T-helper 1 cell treated with Interleukin-12 subunit alpha and Interleukin-12 subunit beta and Interleukin-4 antibody, amounts not matched to agents 30 μg/mL and 1 μg/mL, for 36 hours (primary cell): ENCODE measurements at regions not wholly inside any gene's neighbourhood (a gene's known extent, or its start where the extent isn't known, plus 50 kb on each side); places are given as distances from the start of the nearest gene placed in this dataset.
"Not testable (repeated sequence)": the region's sequence is repeated elsewhere in the genome, so short reads cannot be mapped to it uniquely, and the experiment has no call there.

Source experiments
- H3K27ac Mint-ChIP-seq: one replicate; pipeline ENCODE4 v1.8.0; 2021; ENCODE audit warnings: mild to moderate bottlenecking, mixed read lengths
- H3K27me3 Mint-ChIP-seq: one replicate; pipeline ENCODE4 v1.8.0; 2021; ENCODE audit warnings: low read depth, mixed read lengths
- H3K36me3 Mint-ChIP-seq: one replicate; pipeline ENCODE4 v1.8.0; 2021; ENCODE audit warnings: low read depth, mixed read lengths
- H3K4me1 Mint-ChIP-seq: one replicate; pipeline ENCODE4 v1.8.0; 2021; ENCODE audit warnings: low read depth, mixed read lengths
- H3K4me3 Mint-ChIP-seq: one replicate; pipeline ENCODE4 v1.8.0; 2021; ENCODE audit warnings: mild to moderate bottlenecking, moderate library complexity, mixed read lengths
- H3K9me3 Mint-ChIP-seq: one replicate; pipeline ENCODE4 v1.8.0; 2021; ENCODE audit warnings: mixed read lengths

DNA sequence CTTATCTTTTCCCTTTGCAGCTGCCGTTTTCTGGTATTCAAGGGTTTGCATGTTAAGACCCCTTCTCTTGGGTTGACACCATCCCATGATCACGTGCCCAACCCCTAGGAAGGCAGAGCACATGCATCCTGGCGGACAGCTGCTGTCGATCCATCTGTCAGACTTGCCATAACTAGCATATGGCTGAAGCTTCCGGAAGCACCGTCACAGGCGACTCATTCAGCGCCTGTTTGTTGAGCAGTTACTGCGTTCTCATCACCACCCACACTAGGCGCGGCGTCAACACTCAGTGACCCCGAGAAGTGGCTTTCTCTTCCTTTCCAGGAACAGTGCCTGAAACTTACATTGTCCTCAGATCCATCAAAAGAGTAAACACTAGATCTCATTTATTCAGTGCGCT, 93.6 kb downstream of the SOX1 start:
- Mint-ChIP-seq H3K9me3 (peaks cover 4% of the 10 kb centered on the region), H3K27ac (no peak overlapping the region), H3K4me3 (no peak overlapping the region), H3K36me3 (no peaks in the 10 kb centered on the region), H3K4me1 (no peaks in the 10 kb centered on the region), H3K27me3 (peaks cover 11% of the 10 kb centered on the region)

DNA sequence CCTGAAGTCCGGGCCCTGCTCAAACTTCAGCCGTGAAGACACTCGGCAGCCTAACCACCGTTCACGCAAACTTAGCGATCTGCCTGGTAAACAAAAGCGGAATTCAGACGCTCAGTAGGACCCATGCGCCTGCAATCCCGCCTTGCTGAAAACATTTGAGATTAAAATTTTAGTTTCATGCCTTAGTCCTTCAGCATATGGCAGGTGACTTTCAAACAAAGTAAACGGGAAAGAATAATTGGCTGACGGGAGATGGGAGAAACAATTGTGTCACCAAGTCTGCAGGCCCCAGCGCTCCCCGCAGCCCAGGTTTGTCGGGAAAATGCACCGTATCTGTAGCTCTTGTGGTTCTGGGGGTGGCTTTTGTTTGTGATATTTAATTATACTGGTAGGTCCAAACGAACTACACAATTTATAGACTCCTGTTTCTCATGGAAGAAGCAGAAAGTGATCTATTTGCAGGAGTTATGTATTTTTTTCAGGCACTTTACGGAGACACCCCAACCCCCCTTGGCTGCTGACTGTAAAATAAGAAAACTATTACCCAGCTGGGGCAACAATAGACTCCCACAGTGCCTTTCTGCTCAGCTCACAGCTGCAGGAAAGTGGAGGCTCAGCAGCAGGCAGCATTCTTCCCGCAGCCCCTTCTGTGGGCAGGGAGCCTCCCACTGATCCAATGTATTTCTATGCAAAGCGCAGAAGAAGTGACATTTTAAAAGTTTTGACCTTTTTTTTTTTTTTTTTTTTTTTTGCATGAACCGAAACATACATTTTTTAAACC, 94.8 kb downstream of the SOX1 start:
- H3K9me3 Mint-ChIP-seq = peaks cover 4% of the 10 kb centered on the region
- H3K36me3 Mint-ChIP-seq = no peaks in the 10 kb centered on the region
- H3K4me1 Mint-ChIP-seq = no peaks in the 10 kb centered on the region
- H3K27me3 Mint-ChIP-seq = peaks cover 11% of the 10 kb centered on the region
- H3K27ac Mint-ChIP-seq = no peak overlapping the region
- no peak overlapping the region for H3K4me3 Mint-ChIP-seq

DNA sequence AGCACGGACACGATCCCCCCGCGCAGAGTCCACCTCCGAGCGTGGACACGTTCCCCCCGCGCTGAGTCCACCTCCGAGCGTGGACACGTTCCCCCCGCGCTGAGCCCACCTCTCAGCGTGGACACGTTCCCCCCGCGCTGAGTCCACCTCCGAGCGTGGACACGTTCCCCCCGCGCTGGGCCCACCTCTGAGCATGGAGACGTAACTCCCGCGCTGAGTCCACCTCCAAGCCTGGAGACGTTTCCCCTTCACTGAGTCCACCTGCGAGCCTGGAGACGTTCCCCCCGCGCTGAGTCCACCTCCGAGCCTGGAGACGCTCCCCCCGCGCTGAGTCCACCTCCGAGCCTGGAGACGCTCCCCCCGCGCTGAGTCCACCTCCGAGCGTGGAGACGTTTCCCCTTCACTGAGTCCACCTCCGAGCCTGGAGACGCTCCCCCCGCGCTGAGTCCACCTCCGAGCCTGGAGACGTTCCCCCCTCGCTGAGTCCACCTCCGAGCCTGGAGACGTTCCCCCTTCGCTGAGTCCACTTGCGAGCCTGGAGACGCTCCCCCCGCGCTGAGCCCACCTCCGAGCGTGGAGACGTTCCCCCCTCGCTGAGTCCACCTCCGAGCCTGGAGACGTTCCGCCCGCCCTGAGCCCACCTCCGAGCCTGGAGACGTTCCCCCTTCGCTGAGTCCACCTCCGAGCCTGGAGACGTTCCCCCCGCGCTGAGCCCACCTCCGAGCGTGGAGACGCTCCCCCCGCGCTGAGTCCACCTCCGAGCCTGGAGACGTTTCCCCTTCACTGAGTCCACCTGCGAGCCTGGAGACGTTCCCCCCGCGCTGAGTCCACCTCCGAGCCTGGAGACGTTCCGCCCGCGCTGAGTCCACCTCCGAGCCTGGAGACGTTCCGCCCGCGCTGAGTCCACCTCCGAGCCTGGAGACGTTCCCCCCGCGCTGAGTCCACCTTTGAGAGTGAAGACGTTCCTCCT, 97.0 kb downstream of the SOX1 start:
- not testable (repeated sequence) for H3K4me3 Mint-ChIP-seq, H3K4me1 Mint-ChIP-seq, H3K27ac Mint-ChIP-seq, H3K9me3 Mint-ChIP-seq, H3K36me3 Mint-ChIP-seq
- peaks cover 11% of the 10 kb centered on the region for H3K27me3 Mint-ChIP-seq

DNA sequence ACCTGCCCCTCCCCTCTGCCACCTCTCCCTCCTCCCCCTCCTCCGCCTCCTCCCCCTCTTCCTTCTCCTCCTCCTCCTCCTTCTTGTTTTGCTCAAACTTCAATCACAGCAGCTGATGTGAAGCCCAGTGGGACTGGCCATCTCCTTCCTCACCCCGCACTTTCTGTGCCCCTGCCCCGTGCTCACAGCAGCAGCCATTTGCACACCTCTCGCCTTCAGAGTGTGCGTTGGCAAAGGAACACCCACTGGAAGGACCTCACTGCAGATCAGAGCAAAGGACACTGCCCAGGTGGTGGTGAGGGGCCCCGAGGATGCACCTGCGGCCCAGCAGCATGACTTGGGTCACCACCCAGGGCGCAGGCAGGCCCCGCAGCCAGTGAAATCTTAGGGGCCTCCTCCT, 98.8 kb downstream of the SOX1 start:
- Mint-ChIP-seq H3K36me3 (no peaks in the 10 kb centered on the region), H3K27me3 (peaks cover 11% of the 10 kb centered on the region), H3K4me3 (no peak overlapping the region), H3K9me3 (no peaks in the 10 kb centered on the region), H3K4me1 (no peaks in the 10 kb centered on the region), H3K27ac (no peak overlapping the region)

DNA sequence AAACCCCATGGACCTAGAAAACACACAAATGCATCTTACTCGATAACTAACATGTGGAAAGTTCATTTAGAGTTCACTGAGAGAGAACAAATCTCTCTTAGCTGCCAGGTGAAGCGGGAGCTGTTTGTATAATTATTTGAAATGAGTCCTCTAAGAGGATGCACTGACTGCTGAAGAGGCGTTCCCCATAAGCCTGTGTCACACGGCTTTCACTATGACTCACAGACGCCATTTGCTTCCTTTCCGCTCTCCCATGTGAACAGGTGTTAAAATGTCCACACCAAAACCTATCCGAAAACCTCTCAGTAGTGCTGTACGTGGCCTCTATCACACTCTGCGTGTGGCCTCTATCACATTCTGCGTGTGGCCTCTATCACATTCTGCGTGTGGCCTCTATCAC, 101.8 kb downstream of the SOX1 start:
- peaks cover 1% of the 10 kb centered on the region for H3K9me3 Mint-ChIP-seq
- H3K4me1 Mint-ChIP-seq = no peaks in the 10 kb centered on the region
- H3K27me3 Mint-ChIP-seq = no peaks in the 10 kb centered on the region
- no peak overlapping the region for H3K4me3 Mint-ChIP-seq
- H3K27ac Mint-ChIP-seq = no peak overlapping the region
- no peaks in the 10 kb centered on the region for H3K36me3 Mint-ChIP-seq

DNA sequence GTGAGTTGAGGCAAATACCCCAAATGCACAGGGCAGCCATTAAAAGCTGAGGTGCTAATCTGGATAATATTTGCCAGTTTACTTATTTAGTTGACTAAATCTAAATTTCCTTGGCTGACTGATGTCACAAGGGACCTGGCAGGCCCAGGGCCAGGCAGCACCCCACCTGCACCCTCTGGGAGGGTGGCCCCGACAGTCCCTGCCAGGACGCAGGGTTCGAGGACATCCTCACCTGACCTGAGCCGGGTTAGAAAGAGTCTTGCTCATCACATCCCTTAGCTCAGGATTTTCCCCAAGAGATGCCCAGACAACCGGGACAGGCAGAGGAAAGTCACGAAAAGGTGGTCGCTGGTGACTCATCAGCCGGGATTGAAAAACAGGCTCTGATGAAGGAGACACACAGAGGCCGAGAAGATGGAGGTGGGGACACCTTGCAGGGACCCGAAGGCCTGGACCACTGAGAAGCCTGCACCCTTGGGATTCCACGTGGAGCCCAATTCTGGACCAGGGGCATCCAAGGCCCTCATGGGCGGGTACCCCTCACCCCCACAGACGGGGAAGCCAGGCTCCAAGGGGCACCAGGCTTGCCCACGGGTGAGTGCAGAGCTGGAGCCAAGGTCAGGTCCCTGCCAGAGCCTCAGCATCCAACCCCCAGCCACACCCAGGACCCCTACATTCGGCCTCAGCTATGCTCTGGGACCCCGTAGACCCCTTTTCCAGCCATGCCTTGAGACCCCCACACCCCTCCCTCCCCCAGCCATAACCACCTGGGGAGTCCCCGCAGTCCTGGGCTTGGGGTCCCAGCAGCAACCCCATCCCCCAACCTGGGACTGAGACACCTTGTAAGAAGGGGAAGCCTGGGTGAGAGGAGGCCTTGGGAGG, 103.2 kb downstream of the SOX1 start:
- Mint-ChIP-seq H3K9me3 (peaks cover 8% of the 10 kb centered on the region), H3K36me3 (no peaks in the 10 kb centered on the region), H3K27ac (no peak overlapping the region), H3K4me3 (no peak overlapping the region), H3K4me1 (no peaks in the 10 kb centered on the region), H3K27me3 (no peaks in the 10 kb centered on the region)

DNA sequence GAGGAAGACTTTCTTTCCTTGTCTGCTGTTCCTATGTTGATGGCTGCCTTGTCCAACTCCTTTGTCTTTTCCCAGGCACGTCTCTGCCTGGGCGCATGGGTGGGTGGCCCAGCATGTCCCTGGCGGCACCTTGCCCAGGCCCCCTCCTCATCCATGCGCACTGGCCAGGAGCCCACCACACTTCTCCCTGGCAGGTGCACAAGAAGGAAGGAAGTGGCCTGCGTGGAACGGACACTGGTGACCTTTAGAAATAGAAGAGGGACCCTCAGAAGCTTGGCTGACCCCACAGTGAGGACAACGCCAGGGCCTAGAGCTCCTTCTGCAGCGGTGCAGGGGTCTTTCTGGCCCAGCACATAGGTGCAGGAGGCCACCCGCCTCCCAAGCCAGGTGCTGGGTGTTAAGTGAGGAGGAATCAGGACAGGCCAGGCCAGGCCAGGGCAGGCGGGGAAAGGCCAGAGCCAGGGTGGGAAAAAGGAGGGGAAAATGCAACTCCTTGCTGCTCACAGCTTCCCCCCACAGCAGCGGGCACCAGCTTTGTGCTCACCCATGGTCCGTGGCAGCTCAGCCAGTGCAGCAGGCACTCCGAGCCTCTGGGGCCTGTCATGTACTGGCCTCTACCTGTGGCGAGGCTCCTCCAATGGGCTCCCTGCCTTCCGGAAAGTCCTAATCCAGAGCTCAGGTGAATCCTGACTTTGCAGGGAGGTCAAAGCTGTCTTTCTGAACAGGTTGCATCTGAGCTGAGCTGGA, 104.0 kb downstream of the SOX1 start:
- Mint-ChIP-seq H3K4me3 (no peak overlapping the region), H3K36me3 (no peaks in the 10 kb centered on the region), H3K9me3 (peaks cover 8% of the 10 kb centered on the region), H3K27ac (no peak overlapping the region), H3K4me1 (no peaks in the 10 kb centered on the region), H3K27me3 (no peaks in the 10 kb centered on the region)

DNA sequence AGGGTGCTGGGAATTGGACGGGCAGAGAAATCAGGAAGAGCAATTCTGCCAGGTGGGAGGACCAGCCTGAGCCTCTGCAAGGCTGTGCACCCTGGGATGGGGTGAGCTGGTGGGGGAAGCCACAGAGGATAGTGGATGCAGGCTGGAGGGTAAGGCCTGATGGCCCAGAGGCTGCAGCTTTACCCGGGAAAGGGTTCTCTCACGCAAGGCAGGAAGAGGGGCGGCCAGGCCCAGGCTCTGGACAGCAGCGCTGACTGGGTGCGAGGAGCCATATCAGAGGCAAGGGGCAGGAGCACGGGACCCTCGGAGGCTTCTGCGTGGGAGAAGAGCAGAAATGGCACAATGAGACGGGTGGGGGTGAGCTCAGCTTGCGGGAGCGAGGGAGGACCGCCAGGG, 104.6 kb downstream of the SOX1 start:
- Mint-ChIP-seq H3K9me3 (peaks cover 8% of the 10 kb centered on the region), H3K27ac (no peak overlapping the region), H3K4me1 (no peaks in the 10 kb centered on the region), H3K4me3 (no peak overlapping the region), H3K27me3 (no peaks in the 10 kb centered on the region), H3K36me3 (no peaks in the 10 kb centered on the region)

DNA sequence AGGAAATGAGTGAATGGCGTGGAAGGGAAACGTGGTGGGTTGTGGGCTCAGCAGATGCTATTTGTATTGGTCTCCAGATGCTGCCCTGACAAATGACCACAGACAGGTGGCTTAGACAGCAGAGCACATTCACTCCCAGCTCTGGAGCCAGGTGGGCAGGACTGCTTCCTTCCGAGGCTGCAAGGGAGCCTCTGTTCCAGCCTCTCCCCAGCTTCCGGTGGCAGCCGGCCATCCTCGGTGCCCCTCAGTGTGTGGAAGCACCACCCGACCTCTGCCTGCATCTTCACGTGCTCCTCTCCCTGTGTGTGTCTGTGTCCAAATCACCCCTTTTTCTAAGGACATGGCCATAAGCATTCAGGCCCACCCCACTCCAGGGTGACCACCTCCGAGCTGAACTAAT, 105.1 kb downstream of the SOX1 start:
- no peaks in the 10 kb centered on the region for H3K27me3 Mint-ChIP-seq
- no peak overlapping the region for H3K27ac Mint-ChIP-seq
- H3K36me3 Mint-ChIP-seq = no peaks in the 10 kb centered on the region
- no peak overlapping the region for H3K4me3 Mint-ChIP-seq
- H3K4me1 Mint-ChIP-seq = no peaks in the 10 kb centered on the region
- H3K9me3 Mint-ChIP-seq = peaks cover 8% of the 10 kb centered on the region

DNA sequence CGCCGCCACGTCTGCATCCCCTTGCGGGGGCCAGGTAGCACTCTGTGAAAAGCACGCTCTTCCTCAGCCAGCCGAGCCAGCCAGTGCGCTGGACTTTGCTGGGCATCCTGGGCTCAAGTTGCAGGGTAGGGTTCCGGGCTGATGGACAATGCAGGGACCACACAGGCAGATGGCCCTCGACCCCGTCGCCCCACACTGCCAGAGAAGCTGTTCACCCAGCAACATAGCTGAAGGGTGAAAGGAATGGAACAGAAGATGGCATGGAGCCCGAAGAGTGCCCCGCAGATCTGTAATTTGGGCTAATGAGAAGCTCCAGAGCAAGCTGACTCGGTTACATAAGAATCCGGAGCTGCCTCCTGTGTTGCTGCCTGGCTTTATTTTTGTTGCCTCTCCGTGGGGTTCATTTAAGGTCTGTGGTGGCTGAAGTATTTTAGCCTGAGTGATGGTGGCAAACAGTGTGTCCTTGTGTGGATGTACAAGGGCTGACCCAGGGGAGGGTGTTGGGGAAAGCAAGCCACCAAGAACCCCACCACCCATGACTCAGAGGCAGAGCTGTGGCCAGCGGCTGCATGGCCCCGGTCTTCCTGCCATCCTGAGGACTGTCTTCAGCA, 105.8 kb downstream of the SOX1 start:
- H3K36me3 Mint-ChIP-seq = no peaks in the 10 kb centered on the region
- H3K4me1 Mint-ChIP-seq = no peaks in the 10 kb centered on the region
- no peak overlapping the region for H3K27ac Mint-ChIP-seq

DNA sequence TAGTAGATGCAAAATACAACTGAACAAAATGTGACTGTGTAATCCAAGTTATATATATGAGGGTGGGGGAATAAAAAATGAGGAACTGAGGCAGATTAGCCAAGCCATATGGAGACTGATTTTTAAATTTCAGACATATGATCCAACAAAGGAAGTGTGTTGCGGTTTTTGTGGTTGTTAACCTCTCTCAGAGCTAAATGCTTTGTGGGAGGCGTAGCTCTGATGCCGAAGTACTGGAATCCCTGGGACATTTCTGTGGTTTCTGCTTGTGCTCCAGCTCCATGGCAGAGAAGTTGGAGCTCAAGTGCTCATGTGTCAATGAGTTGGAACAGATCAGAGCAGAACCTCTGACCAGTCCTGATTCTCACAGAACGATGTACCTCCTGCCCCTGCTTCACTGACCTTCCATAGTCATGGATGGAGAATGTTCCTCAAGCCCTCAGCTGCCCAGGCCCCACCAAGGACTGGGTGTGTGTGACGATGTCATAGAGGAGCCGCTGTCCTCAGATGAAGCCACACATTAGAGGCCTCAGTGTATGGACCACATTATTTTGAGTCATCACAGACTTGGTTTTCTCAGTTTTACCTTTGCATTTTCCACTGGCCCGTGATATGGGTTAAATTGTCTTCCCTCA, 107.6 kb downstream of the SOX1 start:
- Mint-ChIP-seq H3K4me3 (no peak overlapping the region), H3K27me3 (no peaks in the 10 kb centered on the region), H3K27ac (no peak overlapping the region), H3K9me3 (peaks cover 8% of the 10 kb centered on the region), H3K36me3 (no peaks in the 10 kb centered on the region), H3K4me1 (no peaks in the 10 kb centered on the region)

More for the DNA sequence above, 105.8 kb downstream of the SOX1 start:
- Mint-ChIP-seq H3K27me3 (no peaks in the 10 kb centered on the region), H3K4me3 (no peak overlapping the region), H3K9me3 (peaks cover 8% of the 10 kb centered on the region)

DNA sequence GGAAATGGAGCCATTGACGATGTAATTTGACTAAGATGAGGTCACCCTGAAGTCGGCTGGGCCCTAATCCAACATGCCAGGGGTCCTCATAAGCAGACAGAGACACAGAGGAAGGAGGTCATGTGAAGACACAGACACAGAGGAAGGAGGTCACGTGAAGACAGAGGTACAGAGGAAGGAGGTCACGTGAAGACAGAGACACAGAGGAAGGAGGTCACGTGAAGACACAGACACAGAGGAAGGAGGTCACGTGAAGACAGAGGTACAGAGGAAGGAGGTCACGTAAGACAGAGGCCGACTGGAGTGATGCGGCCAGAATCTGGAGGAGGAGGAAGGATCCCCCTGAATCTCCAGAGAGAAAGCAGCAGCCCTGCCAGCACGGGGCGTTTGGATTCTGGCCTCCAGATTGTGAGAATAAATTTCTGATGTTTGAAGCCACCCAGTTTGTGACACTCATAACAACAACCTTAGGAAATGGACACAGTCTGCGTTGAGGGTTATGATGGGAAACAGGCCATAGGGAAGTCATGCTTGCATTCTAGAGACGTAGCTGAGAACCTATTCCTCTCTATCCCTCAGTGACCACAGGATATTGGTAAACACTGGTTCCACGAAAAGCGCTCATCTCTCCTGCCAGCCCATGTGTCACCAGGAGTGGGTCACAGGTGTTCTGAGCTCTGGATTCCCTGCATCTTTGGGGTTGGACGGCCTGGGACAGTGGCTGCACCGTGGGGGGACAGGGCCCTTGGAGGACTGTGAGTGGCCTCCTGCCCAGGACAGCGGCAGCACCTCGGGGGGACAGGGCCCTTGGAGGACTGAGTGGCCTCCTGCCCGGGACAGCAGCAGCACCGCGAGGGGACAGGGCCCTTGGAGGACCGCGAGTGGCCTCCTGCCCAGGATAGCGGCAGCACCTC, 108.5 kb downstream of the SOX1 start:
- Mint-ChIP-seq H3K27me3 (no peaks in the 10 kb centered on the region), H3K27ac (no peak overlapping the region), H3K9me3 (peaks cover 8% of the 10 kb centered on the region), H3K4me1 (no peaks in the 10 kb centered on the region), H3K4me3 (no peak overlapping the region), H3K36me3 (no peaks in the 10 kb centered on the region)
